ENCODE measurements at regions not wholly inside any gene's neighbourhood (a gene's known extent, or its start where the extent isn't known, plus 50 kb on each side); places are given as distances from the start of the nearest gene placed in this dataset.

GRCh38 chr10:121073728-121074127 lies 222.6 kb downstream of the WDR11 start:
- Histone ChIP-seq H3F3A (ENCODE audit: low read depth) (no peaks in the 10 kb centered on the region), H3K36me3 (ENCODE audit: insufficient read depth, low read length) (no peaks in the 10 kb centered on the region), H3K4me3 (ENCODE audit: low read length, poor library complexity, severe bottlenecking) (no peak overlapping the region), H3K4me2 (ENCODE audit: low read depth, low read length, poor library complexity, severe bottlenecking) (no peak overlapping the region), H4K20me1 (ENCODE audit: insufficient read depth, low read length, poor library complexity, severe bottlenecking) (no peaks in the 10 kb centered on the region), H2AFZ (ENCODE audit: low read length) (no peak overlapping the region), H3K4me1 (ENCODE audit: insufficient read depth, low read length, poor library complexity, severe bottlenecking) (no peaks in the 10 kb centered on the region), H3K79me2 (ENCODE audit: insufficient read depth, low read length) (no peaks in the 10 kb centered on the region), H3K9ac (ENCODE audit: low read depth, low read length, poor library complexity, severe bottlenecking) (no peak overlapping the region), H3K9me2 (replicated peaks; ENCODE audit: low read depth, low read length) (no peaks in the 10 kb centered on the region), H3K27me3 (ENCODE audit: insufficient read depth, low read length, poor library complexity, severe bottlenecking) (no peaks in the 10 kb centered on the region), H3K9me3 (ENCODE audit: insufficient read depth, low read depth, low read length) (no peaks in the 10 kb centered on the region)
- TF ChIP-seq EZH2phosphoT487 (IDR thresholded peaks at IDR 0.05; ENCODE audit: borderline replicate concordance): no peak
- no peak for TF ChIP-seq CTCF (conservative IDR thresholded peaks at IDR 0.05; ENCODE audit: low read length)

DNA sequence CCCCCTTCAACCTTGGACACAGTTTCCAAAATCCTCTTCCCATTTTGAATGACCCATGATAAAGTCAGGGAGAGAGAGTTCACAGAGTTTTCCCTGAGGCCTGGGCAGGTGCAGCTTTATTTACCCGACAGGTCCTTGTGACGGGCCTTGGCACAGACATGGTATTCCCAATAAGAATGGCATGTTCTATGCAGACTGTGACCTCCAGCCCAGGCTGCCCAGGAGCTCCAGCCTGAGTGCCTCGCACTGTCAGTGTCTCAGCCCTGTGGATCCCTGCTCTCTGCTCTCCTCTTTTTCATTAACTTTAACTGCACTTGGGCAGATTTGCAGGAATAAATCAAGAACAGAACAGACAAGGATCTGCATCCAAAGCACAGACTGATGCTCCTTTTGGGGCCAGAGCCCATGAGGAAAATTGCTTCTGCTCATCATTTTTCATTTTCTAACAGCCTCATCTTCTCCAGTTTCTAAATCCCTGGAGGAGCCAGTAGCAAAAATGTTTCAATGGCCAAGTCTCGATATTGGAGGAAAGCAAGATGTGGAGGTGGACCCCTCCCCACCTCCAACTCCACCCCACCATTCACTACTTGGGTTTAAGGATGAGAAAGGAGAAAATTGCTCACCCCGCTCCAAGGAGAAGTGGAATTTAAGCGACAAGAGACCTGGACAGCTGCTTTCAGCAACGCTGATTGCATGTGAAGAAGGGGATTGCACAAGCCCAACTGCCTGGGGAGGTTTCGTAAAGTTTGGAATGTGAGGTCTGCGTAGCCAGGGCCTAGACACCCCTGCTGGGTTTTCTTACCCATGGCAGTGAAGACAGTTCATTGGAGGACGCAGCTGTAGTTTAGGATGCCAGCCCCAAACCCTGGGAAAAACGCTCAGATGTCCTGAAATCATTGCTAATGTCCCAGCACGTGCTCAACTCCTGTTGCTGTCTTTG lies 225.9 kb downstream of the WDR11 start:
- H3K27me3 ChIP-seq (ENCODE audit: insufficient read depth, low read length, poor library complexity, severe bottlenecking): no peaks in the 10 kb centered on the region
- H3K9me2 ChIP-seq (replicated peaks; ENCODE audit: low read depth, low read length): no peaks in the 10 kb centered on the region
- no peaks in the 10 kb centered on the region for H3K4me1 ChIP-seq (ENCODE audit: insufficient read depth, low read length, poor library complexity, severe bottlenecking)
- no peaks in the 10 kb centered on the region for H3F3A ChIP-seq (ENCODE audit: low read depth)
- H3K9ac ChIP-seq (ENCODE audit: low read depth, low read length, poor library complexity, severe bottlenecking): no peak overlapping the region
- no peaks in the 10 kb centered on the region for H4K20me1 ChIP-seq (ENCODE audit: insufficient read depth, low read length, poor library complexity, severe bottlenecking)
- H3K4me2 ChIP-seq (ENCODE audit: low read depth, low read length, poor library complexity, severe bottlenecking): no peak overlapping the region
- no peaks in the 10 kb centered on the region for H3K79me2 ChIP-seq (ENCODE audit: insufficient read depth, low read length)
- H3K9me3 ChIP-seq (ENCODE audit: insufficient read depth, low read depth, low read length): no peaks in the 10 kb centered on the region
- H3K36me3 ChIP-seq (ENCODE audit: insufficient read depth, low read length): no peaks in the 10 kb centered on the region
- TF ChIP-seq EZH2phosphoT487 (IDR thresholded peaks at IDR 0.05; ENCODE audit: borderline replicate concordance): no peak
- no peak for TF ChIP-seq CTCF (conservative IDR thresholded peaks at IDR 0.05; ENCODE audit: low read length)
- no peak overlapping the region for H2AFZ ChIP-seq (ENCODE audit: low read length)
- H3K4me3 ChIP-seq (ENCODE audit: low read length, poor library complexity, severe bottlenecking): no peak overlapping the region

DNA sequence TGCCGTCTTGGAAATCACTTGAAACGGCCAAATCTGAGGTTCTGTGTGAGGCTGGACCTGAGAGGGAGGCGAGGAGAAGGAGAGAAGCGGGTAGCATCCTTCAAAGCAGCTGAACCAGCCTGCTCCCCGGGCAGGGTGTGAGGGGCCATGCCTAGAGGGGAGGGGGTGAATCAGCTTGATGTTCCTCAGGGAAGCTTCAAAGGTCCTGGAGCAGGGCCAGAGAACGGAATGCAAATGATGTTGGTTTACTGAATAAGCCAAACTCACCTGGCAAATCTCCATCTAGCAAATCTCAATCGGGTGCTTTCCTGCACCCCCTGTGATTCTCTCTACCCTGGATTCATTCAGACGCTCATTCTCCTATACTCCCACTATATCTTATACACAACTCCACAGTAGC lies 226.9 kb downstream of the WDR11 start:
- no peaks in the 10 kb centered on the region for H3K4me1 ChIP-seq (ENCODE audit: insufficient read depth, low read length, poor library complexity, severe bottlenecking)
- H3K79me2 ChIP-seq (ENCODE audit: insufficient read depth, low read length): no peaks in the 10 kb centered on the region
- H3K9me2 ChIP-seq (replicated peaks; ENCODE audit: low read depth, low read length): no peaks in the 10 kb centered on the region
- no peak overlapping the region for H3K4me2 ChIP-seq (ENCODE audit: low read depth, low read length, poor library complexity, severe bottlenecking)
- H3K9ac ChIP-seq (ENCODE audit: low read depth, low read length, poor library complexity, severe bottlenecking): no peak overlapping the region
- no peak overlapping the region for H3K4me3 ChIP-seq (ENCODE audit: low read length, poor library complexity, severe bottlenecking)
- no peaks in the 10 kb centered on the region for H3K36me3 ChIP-seq (ENCODE audit: insufficient read depth, low read length)
- no peaks in the 10 kb centered on the region for H3K9me3 ChIP-seq (ENCODE audit: insufficient read depth, low read depth, low read length)
- no peak overlapping the region for H2AFZ ChIP-seq (ENCODE audit: low read length)
- no peaks in the 10 kb centered on the region for H4K20me1 ChIP-seq (ENCODE audit: insufficient read depth, low read length, poor library complexity, severe bottlenecking)
- H3F3A ChIP-seq (ENCODE audit: low read depth): no peaks in the 10 kb centered on the region
- TF ChIP-seq CTCF (conservative IDR thresholded peaks at IDR 0.05; ENCODE audit: low read length): no peak
- TF ChIP-seq EZH2phosphoT487 (IDR thresholded peaks at IDR 0.05; ENCODE audit: borderline replicate concordance): no peak
- H3K27me3 ChIP-seq (ENCODE audit: insufficient read depth, low read length, poor library complexity, severe bottlenecking): no peaks in the 10 kb centered on the region
